ENCODE measurements at regions not wholly inside any gene's neighbourhood (a gene's known extent, or its start where the extent isn't known, plus 50 kb on each side); places are given as distances from the start of the nearest gene placed in this dataset.

DNA sequence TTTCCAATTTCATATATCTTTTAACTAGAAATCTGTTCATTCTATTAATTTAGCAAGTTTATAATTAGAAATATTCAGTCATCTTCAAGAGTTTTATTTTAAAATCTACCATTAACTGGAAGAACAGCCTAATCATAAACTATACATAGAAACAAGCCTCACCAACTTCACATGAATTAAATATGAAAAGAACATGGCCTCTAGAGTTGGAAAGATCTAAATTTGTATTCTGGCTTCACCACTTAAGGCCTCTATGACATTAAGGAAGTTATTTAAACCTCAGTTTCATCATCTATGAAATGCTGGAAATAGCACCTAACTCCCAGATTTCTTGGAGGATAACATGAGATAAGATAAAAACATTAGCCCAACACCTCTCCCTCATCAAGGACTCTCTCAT is 51.4 kb upstream of the SCN7A start:
- DNase-seq, result no peak

All from T-helper 2 cell (primary cell).